GM12891 (cell line): ENCODE measurements at regions not wholly inside any gene's neighbourhood (a gene's known extent, or its start where the extent isn't known, plus 50 kb on each side); places are given as distances from the start of the nearest gene placed in this dataset.

Experiments
- DNase-seq: peaks from one replicate; pipeline ENCODE4 v3.0.0; 2011; ENCODE audit warnings: low spot score; ENCODE audit not compliant: insufficient read length
- FAIRE-seq: peaks from 2 replicates; lab custom pipeline; 2011; peaks lifted over from hg19 to GRCh38; lab: Jason Lieb, UNC
- PAX5 ChIP-seq: IDR thresholded peaks from 2 replicates; pipeline ENCODE4 v1.6.1; 2011; ENCODE audit warnings: low read length, moderate library complexity, mild to moderate bottlenecking; ENCODE audit not compliant: insufficient read depth, severe bottlenecking
- POLR2A ChIP-seq: IDR thresholded peaks from 2 replicates; pipeline ENCODE4 v1.6.1; 2011; ENCODE audit warnings: low read depth, low read length, control low read depth
- POLR2AphosphoS5 ChIP-seq: IDR thresholded peaks from 2 replicates; pipeline ENCODE4 v1.6.1; 2011; ENCODE audit warnings: low read depth, low read length, control low read depth
- POU2F2 ChIP-seq: IDR thresholded peaks from 2 replicates; pipeline ENCODE4 v1.6.1; 2011; ENCODE audit warnings: low read depth, mild to moderate bottlenecking, control low read depth, low read length, moderate library complexity
- SPI1 ChIP-seq: IDR thresholded peaks from 2 replicates; pipeline ENCODE4 v1.6.1; 2011; ENCODE audit warnings: low read depth, low read length, control low read depth
- TAF1 ChIP-seq: IDR thresholded peaks from 2 replicates; pipeline ENCODE4 v1.6.1; 2011; ENCODE audit warnings: low read depth, low read length, control low read depth

- no peak for FAIRE-seq
- TF ChIP-seq POLR2AphosphoS5 (no peak), TAF1 (no peak), SPI1 (no peak), POU2F2 (no peak), PAX5 (no peak), POLR2A (no peak)
- DNase-seq = no peak
Observed at GRCh38 chr21:41091616-41092015, 76.3 kb upstream of the BACE2 start.

- TF ChIP-seq POLR2AphosphoS5 (no peak), TAF1 (no peak), PAX5 (no peak), POLR2A (no peak), SPI1 (no peak), POU2F2 (no peak)
- DNase-seq (no peak), FAIRE-seq (no peak)
Observed at GRCh38 chr21:41092312-41092711, 75.6 kb upstream of the BACE2 start.

- TF ChIP-seq SPI1 (no peak), TAF1 (no peak), POLR2A (no peak)
- DNase-seq = no peak
- FAIRE-seq = no peak
Observed at GRCh38 chr21:41095983-41096382, 72.0 kb upstream of the BACE2 start.

GRCh38 chr21:41098076-41098475, 69.9 kb upstream of the BACE2 start:
- DNase-seq = no peak
- no peak for FAIRE-seq
- TF ChIP-seq PAX5 (no peak), TAF1 (no peak), POLR2AphosphoS5 (no peak), SPI1 (no peak), POLR2A (no peak), POU2F2 (no peak)

GRCh38 chr21:41098481-41099042, 69.4 kb upstream of the BACE2 start:
- TF ChIP-seq POLR2A = no peak
- TF ChIP-seq PAX5 = no peak
- no peak for TF ChIP-seq TAF1
- no peak for TF ChIP-seq POU2F2
- no peak for TF ChIP-seq POLR2AphosphoS5
- TF ChIP-seq SPI1 = no peak
- DNase-seq (no peak), FAIRE-seq (no peak)

- TF ChIP-seq POLR2AphosphoS5 (no peak), POU2F2 (no peak), TAF1 (no peak), PAX5 (no peak), POLR2A (no peak), SPI1 (no peak)
- FAIRE-seq (no peak), DNase-seq (no peak)
Observed at GRCh38 chr21:41100826-41101550, 67.0 kb upstream of the BACE2 start.

- FAIRE-seq = no peak
- TF ChIP-seq PAX5 (no peak), POLR2AphosphoS5 (no peak), POU2F2 (no peak), TAF1 (no peak), POLR2A (no peak), SPI1 (no peak)
- no peak for DNase-seq
Observed at GRCh38 chr21:41102281-41102680, 65.7 kb upstream of the BACE2 start.

GRCh38 chr21:41107602-41108001, 60.4 kb upstream of the BACE2 start:
- DNase-seq (no peak), FAIRE-seq (no peak)
- no peak for TF ChIP-seq POLR2A

GRCh38 chr21:41108668-41109585, 59.0 kb upstream of the BACE2 start:
- FAIRE-seq = no peak
- TF ChIP-seq POLR2A = no peak
- no peak for TF ChIP-seq POU2F2
- no peak for TF ChIP-seq POLR2AphosphoS5
- TF ChIP-seq SPI1 = no peak
- TF ChIP-seq TAF1 = no peak
- no peak for DNase-seq

- no peak for FAIRE-seq
Observed at GRCh38 chr21:41110161-41110560, 57.8 kb upstream of the BACE2 start.

GRCh38 chr21:41110664-41111063, 57.3 kb upstream of the BACE2 start:
- no peak for FAIRE-seq
- DNase-seq = no peak
- TF ChIP-seq PAX5 (no peak), POLR2AphosphoS5 (no peak), POLR2A (no peak), POU2F2 (no peak), TAF1 (no peak), SPI1 (no peak)

More at GRCh38 chr21:41110161-41110560, 57.8 kb upstream of the BACE2 start:
- no peak for DNase-seq
- TF ChIP-seq POLR2A (no peak), POLR2AphosphoS5 (no peak), PAX5 (no peak), POU2F2 (no peak), SPI1 (no peak), TAF1 (no peak)
